IPS-15b (cell line): ENCODE measurements at regions not wholly inside any gene's neighbourhood (a gene's known extent, or its start where the extent isn't known, plus 50 kb on each side); places are given as distances from the start of the nearest gene placed in this dataset.

Experiments
- H3K27me3 ChIP-seq: one replicate; pipeline ENCODE4 v1.6.1; 2013; ENCODE audit warnings: low read length; ENCODE audit not compliant: control insufficient read depth, insufficient read depth
- H3K36me3 ChIP-seq: one replicate; pipeline ENCODE4 v1.6.1; 2013; ENCODE audit warnings: low read length; ENCODE audit not compliant: control insufficient read depth, insufficient read depth
- H3K4me1 ChIP-seq: one replicate; pipeline ENCODE4 v1.6.1; 2013; ENCODE audit warnings: mild to moderate bottlenecking, low read length; ENCODE audit not compliant: control insufficient read depth, insufficient read depth
- H3K4me3 ChIP-seq: one replicate; pipeline ENCODE4 v1.5.1; 2013; ENCODE audit warnings: low read depth, low read length
- H3K9ac ChIP-seq: one replicate; pipeline ENCODE4 v1.6.1; 2013; ENCODE audit warnings: low read depth, mild to moderate bottlenecking, low read length
- H3K9me3 ChIP-seq: one replicate; pipeline ENCODE4 v1.6.1; 2013; ENCODE audit warnings: mild to moderate bottlenecking, low read length; ENCODE audit not compliant: control insufficient read depth, insufficient read depth

DNA sequence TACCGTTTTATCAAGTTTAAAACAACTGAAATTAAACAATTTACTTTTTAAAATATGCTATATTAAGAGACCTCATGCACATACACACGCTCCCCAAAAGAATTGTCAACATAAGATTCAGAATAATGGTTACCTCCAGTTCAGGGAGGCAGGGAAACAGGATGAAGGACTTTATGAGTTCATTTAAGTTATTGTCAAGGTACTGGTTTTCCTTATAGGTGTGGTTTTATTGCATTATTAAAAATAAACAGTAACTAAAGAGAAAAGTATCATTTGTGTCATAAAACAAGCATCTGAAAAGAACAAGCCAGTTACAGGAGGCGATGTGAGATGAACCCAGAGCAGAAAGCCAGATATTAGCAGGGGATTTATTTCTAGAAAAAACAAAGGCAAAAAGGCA is 2376.7 kb downstream of the MAT2B start:
- no peak overlapping the region for H3K9ac ChIP-seq
- no peaks in the 10 kb centered on the region for H3K27me3 ChIP-seq
- H3K4me1 ChIP-seq: no peaks in the 10 kb centered on the region
- H3K4me3 ChIP-seq: no peak overlapping the region
- no peaks in the 10 kb centered on the region for H3K9me3 ChIP-seq
- no peaks in the 10 kb centered on the region for H3K36me3 ChIP-seq

DNA sequence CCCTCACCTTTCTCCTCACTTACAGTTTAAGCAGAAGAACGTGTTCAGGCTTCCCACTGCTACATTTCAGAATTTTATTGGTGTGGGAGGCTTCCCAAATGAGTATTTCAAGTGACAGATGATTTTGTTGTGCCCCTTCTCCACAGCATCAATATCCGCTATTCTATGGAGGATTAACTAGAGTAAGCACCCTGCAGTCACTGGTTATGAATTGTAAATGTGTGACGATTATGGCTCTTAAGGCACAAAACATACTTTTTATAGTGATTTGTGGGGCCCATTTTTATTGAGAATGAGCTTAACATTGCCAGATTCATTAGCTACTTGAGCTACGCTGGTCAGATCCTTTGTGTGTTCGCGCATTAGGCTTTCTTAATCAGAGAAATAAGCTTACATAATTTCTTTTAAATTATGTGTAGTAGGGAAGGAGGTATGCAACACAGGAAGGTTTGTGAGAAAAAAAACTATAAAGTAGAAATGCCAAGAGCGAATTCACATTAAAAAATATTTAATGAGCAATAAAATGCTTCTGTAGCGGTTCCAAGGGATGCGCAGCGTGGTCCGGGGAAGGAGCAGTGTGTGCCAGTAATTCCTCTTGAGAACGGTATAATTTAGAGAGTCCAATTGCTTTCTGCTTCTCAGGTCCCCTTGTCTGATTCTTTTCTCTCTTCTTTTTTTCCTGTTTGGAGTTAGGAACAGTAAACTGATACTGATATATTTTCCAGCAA is 2380.4 kb downstream of the MAT2B start:
- Histone ChIP-seq H3K9me3 (no peaks in the 10 kb centered on the region), H3K27me3 (no peaks in the 10 kb centered on the region), H3K36me3 (no peaks in the 10 kb centered on the region), H3K4me3 (no peak overlapping the region), H3K4me1 (no peaks in the 10 kb centered on the region), H3K9ac (no peak overlapping the region)

DNA sequence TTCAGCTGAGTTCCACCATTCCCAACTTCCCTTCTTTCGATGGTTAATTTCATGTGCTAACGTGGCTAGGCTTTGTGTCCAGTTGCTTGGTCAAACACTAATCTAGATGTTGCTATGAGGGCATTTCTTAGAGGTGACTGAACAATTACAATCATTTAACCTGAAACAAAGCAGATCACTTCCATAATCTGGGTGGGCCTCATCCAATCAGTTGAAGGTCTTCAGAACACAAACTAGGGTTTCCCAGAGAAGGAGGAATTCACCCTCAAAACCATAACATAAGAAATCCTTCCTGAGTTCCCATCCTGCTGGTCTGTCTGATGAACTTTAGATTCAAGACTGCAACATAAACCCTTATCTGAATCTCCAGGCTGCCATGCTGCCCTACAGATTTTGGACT is 2381.7 kb downstream of the MAT2B start:
- Histone ChIP-seq H3K9me3 (no peaks in the 10 kb centered on the region), H3K9ac (no peak overlapping the region), H3K27me3 (no peaks in the 10 kb centered on the region), H3K4me1 (no peaks in the 10 kb centered on the region), H3K4me3 (no peak overlapping the region), H3K36me3 (no peaks in the 10 kb centered on the region)

DNA sequence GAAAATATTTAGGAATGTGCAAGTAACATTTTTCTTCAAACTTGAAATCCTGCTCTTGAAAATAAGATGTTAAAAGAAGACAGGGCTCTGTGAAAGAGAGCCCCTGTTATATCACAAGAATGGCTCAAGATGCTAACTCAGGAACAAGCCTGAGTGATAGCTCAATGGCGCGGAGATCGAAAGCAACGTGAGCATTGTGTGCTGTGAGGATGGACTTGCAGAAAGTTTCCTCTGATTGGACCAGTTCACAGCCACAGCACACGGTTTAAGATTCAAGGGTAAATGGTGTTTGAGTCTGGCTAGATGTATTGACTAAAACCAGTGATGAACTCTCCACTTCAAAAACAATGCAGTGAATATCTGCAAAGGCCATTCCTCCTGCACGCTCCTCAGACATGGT is 2387.0 kb downstream of the MAT2B start:
- Histone ChIP-seq H3K4me1 (no peaks in the 10 kb centered on the region), H3K36me3 (no peaks in the 10 kb centered on the region), H3K27me3 (no peaks in the 10 kb centered on the region), H3K4me3 (no peak overlapping the region), H3K9ac (no peak overlapping the region), H3K9me3 (no peaks in the 10 kb centered on the region)

DNA sequence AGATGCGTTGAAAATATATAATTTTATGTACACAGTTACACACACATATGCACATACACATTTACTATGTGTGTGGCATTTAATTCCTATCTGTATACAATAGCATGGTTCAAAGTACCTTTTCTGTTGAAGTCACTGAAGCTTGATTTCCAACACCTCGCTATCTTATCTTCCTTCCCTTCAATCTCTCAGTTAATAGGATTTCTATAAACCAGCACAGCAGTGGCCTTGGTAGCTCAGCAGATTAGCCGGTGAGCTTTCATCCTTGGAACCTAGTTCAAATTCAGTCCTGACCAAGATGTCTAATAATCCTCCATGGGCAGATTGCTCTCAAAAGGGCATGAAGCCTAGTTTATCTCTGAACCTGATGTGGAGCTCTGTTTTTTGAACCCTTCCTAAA is 2389.5 kb downstream of the MAT2B start:
- Histone ChIP-seq H3K36me3 (no peaks in the 10 kb centered on the region), H3K4me3 (no peak overlapping the region), H3K4me1 (no peaks in the 10 kb centered on the region), H3K27me3 (no peaks in the 10 kb centered on the region), H3K9me3 (no peaks in the 10 kb centered on the region), H3K9ac (no peak overlapping the region)

DNA sequence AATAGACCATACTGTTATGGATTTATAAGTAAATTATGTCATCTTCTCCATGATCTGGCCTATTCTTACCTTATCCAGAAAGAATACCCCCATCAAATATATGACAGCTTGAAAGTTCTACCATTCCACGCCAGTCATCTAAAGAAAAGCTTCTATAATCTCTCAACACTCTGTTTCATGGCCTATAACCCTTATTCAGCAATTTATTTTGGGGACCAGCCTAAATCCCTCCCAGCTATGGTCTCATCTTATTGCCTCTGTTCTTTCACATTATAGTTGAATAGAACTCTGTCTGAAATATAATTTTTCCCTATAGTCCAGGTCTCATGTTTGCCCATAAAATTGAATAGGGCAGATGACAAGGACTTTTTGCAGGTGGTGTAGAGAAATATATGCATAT is 2387.6 kb upstream of the WWC1 start:
- Histone ChIP-seq H3K9me3 (no peaks in the 10 kb centered on the region), H3K4me1 (no peaks in the 10 kb centered on the region)

DNA sequence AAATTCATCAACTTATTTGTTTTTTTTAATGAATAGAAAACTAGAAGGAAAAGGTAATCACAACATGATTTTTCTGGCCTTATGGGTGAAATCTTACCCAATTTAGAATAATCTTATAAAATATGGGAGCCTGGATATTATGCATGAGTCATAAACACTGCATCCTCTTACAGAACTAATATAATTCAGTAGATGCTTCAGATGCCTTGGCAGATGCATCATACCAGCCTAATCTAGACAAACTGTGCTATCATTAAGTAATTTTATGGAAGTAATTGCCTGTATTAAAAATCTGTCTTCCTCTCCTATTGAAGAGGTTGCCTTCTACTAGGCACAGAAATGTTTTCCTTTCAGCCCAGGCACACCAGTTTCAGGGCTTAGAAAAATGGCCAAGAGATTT is 2384.6 kb upstream of the WWC1 start:
- H3K9me3 ChIP-seq: no peaks in the 10 kb centered on the region
- H3K27me3 ChIP-seq: no peaks in the 10 kb centered on the region
- H3K36me3 ChIP-seq: no peaks in the 10 kb centered on the region
- no peak overlapping the region for H3K4me3 ChIP-seq
- H3K4me1 ChIP-seq: no peaks in the 10 kb centered on the region
- H3K9ac ChIP-seq: no peak overlapping the region

More for the DNA sequence above, 2387.6 kb upstream of the WWC1 start:
- H3K27me3 ChIP-seq: no peaks in the 10 kb centered on the region
- H3K9ac ChIP-seq: no peak overlapping the region
- no peak overlapping the region for H3K4me3 ChIP-seq
- no peaks in the 10 kb centered on the region for H3K36me3 ChIP-seq

DNA sequence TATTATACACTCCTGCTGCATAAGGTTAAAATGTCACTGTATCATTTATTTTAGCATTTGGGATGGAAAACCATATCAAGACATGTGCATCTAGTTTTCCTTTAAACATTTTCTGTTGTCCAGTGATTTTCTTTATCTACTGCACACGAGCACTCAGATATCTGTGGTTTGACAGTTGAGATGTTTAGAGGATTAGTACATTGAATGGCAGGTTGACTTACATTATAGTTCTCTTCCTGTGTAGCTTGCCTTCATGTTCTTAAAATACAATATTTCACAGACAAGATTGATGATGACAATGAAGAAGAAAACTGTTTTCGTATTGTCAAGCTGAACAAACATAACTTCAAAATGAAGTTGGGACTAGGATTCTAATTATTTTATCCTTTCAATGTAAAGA is 2378.4 kb upstream of the WWC1 start:
- Histone ChIP-seq H3K27me3 (no peaks in the 10 kb centered on the region), H3K4me1 (no peaks in the 10 kb centered on the region), H3K9me3 (no peaks in the 10 kb centered on the region), H3K4me3 (no peak overlapping the region), H3K36me3 (no peaks in the 10 kb centered on the region), H3K9ac (no peak overlapping the region)

DNA sequence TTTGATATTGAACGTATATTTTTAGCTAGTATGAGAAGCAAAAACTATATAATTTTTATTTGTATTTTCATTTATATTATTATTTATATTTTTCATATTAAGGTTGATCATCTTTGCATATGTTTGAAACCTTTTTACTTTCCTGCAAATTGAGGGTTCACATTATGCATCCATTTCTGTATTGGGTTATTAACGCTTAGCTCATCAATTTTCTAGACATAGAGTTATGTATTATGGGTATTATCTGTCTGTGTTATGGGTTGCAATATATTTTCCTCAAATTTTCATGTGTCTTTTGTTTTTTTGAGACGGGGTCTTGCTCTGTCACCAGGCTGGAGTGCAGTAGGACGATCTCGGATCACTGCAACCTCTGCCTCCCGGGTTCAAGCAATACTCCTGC is 2377.0 kb upstream of the WWC1 start:
- Histone ChIP-seq H3K9me3 (no peaks in the 10 kb centered on the region), H3K27me3 (no peaks in the 10 kb centered on the region), H3K9ac (no peak overlapping the region), H3K4me3 (no peak overlapping the region), H3K36me3 (no peaks in the 10 kb centered on the region), H3K4me1 (no peaks in the 10 kb centered on the region)

DNA sequence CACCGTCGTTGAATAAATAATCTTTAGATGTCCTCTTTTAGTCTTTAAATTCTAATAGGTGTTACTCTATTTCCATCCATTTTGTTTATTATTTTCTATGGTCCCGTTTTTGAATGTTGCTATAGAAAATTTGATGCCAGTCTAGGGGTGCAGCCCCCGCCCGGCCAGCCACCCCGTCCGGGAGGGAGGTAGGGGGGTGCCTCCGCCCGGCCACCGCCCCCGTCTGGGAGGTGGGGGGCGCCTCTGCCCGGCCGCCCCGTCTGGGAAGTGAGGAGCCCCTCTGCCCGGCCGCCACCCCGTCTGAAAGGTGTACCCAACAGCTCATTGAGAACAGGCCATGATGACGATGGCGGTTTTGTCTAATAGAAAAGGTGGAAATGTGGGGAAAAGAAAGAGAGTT is 2372.2 kb upstream of the WWC1 start:
- no peaks in the 10 kb centered on the region for H3K9me3 ChIP-seq
- no peak overlapping the region for H3K4me3 ChIP-seq
- H3K4me1 ChIP-seq: no peaks in the 10 kb centered on the region
- no peaks in the 10 kb centered on the region for H3K27me3 ChIP-seq
- H3K36me3 ChIP-seq: no peaks in the 10 kb centered on the region
- H3K9ac ChIP-seq: no peak overlapping the region

DNA sequence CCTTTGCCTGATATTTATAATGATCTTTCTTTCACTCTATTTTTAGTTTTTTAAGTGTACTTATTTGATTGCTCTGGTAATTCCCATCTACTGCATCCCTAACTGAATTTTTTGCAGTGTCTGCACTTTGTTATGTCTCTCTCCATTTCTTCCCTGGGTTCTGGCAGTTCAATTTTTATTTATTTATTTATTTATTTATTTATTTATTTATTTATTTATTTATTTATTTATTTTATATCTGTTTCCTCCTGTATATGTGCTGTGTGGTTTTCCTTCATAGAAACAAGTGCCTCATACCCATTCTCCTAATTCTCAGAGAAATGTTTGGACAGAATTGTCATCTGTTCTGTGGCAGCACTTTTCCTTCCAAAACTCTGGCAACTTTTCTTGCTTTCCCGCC is 2370.8 kb upstream of the WWC1 start:
- H3K4me3 ChIP-seq: no peak overlapping the region
- H3K4me1 ChIP-seq: no peaks in the 10 kb centered on the region
- H3K36me3 ChIP-seq: no peaks in the 10 kb centered on the region
- H3K27me3 ChIP-seq: no peaks in the 10 kb centered on the region
- H3K9ac ChIP-seq: no peak overlapping the region
- H3K9me3 ChIP-seq: no peaks in the 10 kb centered on the region

DNA sequence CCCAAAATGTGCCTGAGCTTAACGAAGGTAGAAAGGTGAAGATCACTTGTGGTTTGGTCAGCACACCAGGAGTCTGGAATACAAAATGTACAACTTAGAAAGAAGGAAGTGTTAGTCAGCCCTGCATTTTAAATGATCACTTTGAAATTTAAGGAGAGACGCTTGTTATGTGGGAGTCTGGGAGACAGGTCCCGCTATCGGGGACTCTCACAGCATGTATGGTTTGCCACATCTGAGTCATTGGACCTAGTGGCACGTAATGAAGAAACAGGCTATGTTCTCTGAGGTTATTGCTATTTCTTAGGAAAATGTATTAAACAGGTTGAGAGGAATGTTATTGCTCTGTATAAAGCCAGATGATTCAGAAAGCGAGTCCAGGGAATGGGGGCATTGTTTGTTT is 2362.5 kb upstream of the WWC1 start:
- H3K27me3 ChIP-seq: no peaks in the 10 kb centered on the region
- no peak overlapping the region for H3K9ac ChIP-seq
- no peaks in the 10 kb centered on the region for H3K36me3 ChIP-seq
- no peaks in the 10 kb centered on the region for H3K9me3 ChIP-seq
- no peaks in the 10 kb centered on the region for H3K4me1 ChIP-seq
- H3K4me3 ChIP-seq: no peak overlapping the region
